ENCODE measurements at regions not wholly inside any gene's neighbourhood (a gene's known extent, or its start where the extent isn't known, plus 50 kb on each side); places are given as distances from the start of the nearest gene placed in this dataset.

DNA sequence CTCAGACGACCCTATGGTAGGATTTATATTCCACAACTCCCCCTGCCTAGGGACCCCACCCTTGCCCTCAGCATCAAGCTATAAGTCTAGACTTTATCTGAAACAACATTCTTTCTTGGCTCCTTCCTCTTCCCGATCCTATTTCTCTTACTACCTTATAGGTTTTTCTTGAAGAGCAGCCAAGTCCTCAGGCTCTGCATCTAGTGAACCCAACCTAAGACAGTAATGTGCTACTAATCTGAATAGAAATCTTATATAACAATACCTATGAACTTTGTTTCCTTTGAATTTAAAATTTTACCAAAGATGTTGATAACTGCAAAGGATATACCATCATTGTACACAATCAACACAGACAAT, 96.7 kb upstream of the BMP4 start:
- Mint-ChIP-seq H3K9me3 (no peaks in the 10 kb centered on the region), H3K4me3 (no peak overlapping the region), H3K36me3 (no peaks in the 10 kb centered on the region), H3K27me3 (no peaks in the 10 kb centered on the region), H3K27ac (no peak overlapping the region), H3K4me1 (no peaks in the 10 kb centered on the region)
- no peak for DNase-seq (ENCODE audit: low spot score in 2 of 2)
- no peak for ATAC-seq (ENCODE audit: low read depth)

DNA sequence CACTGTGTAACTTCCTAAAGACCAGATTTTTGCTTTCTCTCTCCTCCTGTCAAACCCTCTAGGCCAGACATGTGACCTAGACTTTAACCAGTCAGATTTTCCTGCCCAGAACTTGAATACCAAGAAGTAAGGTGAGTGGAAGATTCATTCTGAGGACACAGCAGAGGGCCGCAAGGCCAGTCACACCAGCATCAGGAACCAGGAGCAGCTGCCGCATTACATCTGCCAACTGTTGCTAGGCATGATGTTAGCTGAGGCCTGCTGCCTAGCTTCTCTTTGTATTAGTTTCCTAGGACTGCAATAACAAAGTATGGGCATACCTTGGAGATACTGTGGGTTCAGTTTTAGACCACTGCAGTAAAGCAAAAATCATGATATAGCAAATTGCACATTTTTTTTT, 101.9 kb upstream of the BMP4 start:
- H3K4me1 Mint-ChIP-seq, result no peaks in the 10 kb centered on the region

DNA sequence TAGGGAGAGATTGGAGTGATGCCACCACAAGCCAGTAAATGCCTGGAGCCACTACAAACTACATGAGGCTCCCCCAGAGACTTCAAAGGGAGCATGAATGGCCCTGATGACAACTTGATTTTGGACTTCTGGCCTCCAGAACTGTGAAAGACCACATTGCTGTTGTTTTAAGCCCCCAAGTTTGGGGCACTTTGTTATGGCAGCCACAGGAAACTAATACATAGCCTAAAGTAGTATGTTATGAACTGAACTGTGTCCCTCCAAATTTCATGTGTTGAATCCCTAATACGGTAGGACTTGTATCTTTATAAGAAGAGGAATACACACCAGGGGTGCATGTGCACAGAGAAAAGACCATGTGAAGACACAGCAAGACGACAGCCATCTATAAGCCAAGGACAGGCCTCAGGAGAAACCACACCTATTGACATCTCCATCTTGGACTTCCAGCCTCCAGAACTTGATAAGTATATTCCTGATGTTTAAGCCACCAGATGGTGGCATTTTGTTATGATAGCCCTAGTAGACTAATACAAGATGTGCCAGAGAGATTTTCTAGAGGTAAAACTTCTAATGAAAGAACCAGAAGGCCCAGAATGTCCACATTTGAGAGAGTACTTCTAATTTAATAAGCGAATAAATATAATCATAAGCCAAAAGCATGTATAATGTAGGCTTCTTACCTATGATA, 127.1 kb upstream of the BMP4 start:
- no peaks in the 10 kb centered on the region for H3K9me3 Mint-ChIP-seq
- ATAC-seq (ENCODE audit: low read depth), result no peak
- H3K27me3 Mint-ChIP-seq, result no peaks in the 10 kb centered on the region
- H3K4me1 Mint-ChIP-seq, result no peaks in the 10 kb centered on the region
- H3K36me3 Mint-ChIP-seq, result no peaks in the 10 kb centered on the region
- no peak overlapping the region for H3K27ac Mint-ChIP-seq
- no peak overlapping the region for H3K4me3 Mint-ChIP-seq
- no peak for DNase-seq (ENCODE audit: low spot score in 2 of 2)

More for the DNA sequence above, 101.9 kb upstream of the BMP4 start:
- H3K36me3 Mint-ChIP-seq, result no peaks in the 10 kb centered on the region
- H3K9me3 Mint-ChIP-seq, result no peaks in the 10 kb centered on the region
- H3K27me3 Mint-ChIP-seq, result no peaks in the 10 kb centered on the region
- no peak for ATAC-seq (ENCODE audit: low read depth)
- no peak overlapping the region for H3K4me3 Mint-ChIP-seq
- DNase-seq (ENCODE audit: low spot score in 2 of 2), result no peak
- H3K27ac Mint-ChIP-seq, result no peak overlapping the region

DNA sequence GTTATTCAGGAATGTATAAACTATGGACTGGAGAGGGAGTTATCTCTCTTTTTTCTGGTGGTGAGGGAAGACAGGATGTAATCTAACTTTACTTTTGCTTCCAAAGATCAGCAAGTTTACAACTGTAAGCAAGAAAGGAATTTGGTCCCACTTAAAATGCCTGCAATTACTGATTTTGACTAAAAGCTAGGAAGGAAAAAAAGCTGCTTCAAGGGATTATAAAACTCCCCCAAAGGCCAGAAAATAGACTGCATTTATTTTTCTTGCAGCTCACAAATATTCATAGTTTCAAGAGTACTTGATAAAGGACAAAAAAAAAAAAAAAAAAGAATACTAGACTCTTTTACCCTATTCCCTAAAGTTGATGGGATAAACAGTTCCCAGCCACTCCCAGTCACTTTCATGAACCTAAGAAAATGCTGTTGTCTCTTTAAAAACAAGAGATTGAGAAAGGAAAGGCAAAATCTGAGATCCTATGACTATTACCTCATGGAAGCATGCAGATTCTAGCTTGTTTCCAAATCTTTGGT, 128.7 kb upstream of the BMP4 start:
- H3K27ac Mint-ChIP-seq, result no peak overlapping the region
- peaks cover 2% of the 10 kb centered on the region for H3K27me3 Mint-ChIP-seq
- H3K4me1 Mint-ChIP-seq, result no peaks in the 10 kb centered on the region
- ATAC-seq (ENCODE audit: low read depth) (no peak), DNase-seq (ENCODE audit: low spot score in 2 of 2) (no peak)
- no peak overlapping the region for H3K4me3 Mint-ChIP-seq
- H3K36me3 Mint-ChIP-seq, result no peaks in the 10 kb centered on the region
- no peaks in the 10 kb centered on the region for H3K9me3 Mint-ChIP-seq

DNA sequence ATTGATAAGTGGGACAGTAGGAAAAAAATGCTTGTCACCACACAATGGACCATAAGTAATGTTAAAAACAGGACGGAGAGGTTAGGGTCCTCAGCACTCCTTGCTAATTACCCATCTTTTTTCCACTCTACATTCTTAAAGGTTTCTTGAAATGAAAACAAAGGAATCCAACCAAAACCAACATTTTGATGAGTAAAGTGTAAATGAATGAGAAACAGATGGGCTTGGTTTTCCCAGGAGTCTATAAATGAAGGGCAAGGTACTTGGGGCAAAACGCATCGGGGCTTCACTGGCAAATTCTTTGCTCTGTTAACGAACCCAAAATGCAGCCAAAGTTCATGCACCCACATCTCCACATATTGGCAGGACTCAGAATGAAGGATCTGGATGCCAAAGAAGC, 129.2 kb upstream of the BMP4 start:
- Mint-ChIP-seq H3K27me3 (peaks cover 2% of the 10 kb centered on the region), H3K9me3 (no peaks in the 10 kb centered on the region), H3K36me3 (no peaks in the 10 kb centered on the region), H3K4me1 (no peaks in the 10 kb centered on the region), H3K4me3 (no peak overlapping the region), H3K27ac (no peak overlapping the region)
- ATAC-seq (ENCODE audit: low read depth) (no peak), DNase-seq (ENCODE audit: low spot score in 2 of 2) (no peak)

DNA sequence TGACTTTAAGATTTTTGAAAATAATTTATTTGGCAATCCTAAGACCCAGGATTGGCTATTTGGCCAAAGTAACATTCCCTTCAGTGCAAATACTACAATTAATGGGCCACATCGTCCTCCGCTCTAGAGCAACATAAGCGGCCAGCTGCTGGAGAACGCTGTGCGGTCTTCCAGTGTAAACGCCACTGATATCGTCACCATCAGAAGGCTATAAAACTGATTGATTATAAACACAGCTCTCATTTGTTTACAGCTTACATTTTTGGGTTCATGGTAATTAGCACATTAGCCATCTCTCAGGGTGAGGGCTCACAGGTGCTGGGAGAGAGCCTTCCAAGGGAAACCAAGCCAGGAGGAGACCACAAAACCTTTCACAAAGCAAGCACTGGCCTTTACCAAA, 130.1 kb upstream of the BMP4 start:
- Mint-ChIP-seq H3K4me3 (no peak overlapping the region), H3K27ac (no peak overlapping the region), H3K27me3 (peaks cover 2% of the 10 kb centered on the region), H3K9me3 (no peaks in the 10 kb centered on the region), H3K36me3 (no peaks in the 10 kb centered on the region), H3K4me1 (no peaks in the 10 kb centered on the region)
- ATAC-seq (ENCODE audit: low read depth), result no peak
- DNase-seq (ENCODE audit: low spot score in 2 of 2), result no peak

DNA sequence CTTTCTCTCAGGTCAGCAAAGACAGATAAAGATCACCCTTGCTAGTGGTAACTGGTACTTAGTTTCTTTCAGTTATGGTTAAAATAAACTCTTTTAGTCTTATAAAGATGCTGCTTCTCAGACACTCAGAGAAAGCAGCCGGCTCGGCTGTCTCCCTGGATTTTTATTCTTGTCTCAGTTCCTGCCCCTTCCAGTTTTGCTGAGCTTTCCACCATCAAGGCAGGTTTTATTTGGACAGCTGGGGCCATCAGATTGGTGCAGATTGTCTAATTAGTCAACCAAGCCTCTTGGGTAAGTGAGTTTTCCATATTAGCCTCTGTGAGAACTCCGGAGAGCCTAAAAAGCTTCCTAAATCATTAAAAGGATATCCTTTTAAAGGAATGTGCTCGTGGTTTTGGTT, 130.8 kb upstream of the BMP4 start:
- Mint-ChIP-seq H3K27ac (no peak overlapping the region), H3K36me3 (no peaks in the 10 kb centered on the region), H3K9me3 (no peaks in the 10 kb centered on the region), H3K4me3 (no peak overlapping the region), H3K4me1 (no peaks in the 10 kb centered on the region), H3K27me3 (peaks cover 2% of the 10 kb centered on the region)
- no peak for DNase-seq (ENCODE audit: low spot score in 2 of 2)
- no peak for ATAC-seq (ENCODE audit: low read depth)

DNA sequence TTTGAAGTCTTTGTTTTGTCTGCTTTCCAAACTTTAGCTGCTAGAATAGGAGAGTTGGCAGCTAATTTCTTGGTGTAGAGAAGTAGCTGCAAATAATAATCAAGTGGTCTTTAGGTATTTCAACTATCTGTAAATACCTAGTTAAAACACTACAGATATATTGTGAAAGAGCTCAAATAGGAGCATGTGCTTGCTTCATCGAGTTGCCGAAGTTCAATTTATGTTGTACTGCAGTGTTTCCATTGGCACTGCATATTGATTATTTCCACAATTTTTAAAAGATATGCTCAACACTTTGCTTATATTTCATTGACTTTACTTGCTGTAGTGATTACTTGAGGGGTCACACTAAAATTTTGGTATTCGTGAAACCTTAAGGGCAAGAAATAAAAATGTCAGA, 131.6 kb upstream of the BMP4 start:
- no peak for DNase-seq (ENCODE audit: low spot score in 2 of 2)
- H3K9me3 Mint-ChIP-seq, result no peaks in the 10 kb centered on the region
- H3K27me3 Mint-ChIP-seq, result peaks cover 2% of the 10 kb centered on the region
- no peak overlapping the region for H3K4me3 Mint-ChIP-seq
- no peak overlapping the region for H3K27ac Mint-ChIP-seq
- H3K4me1 Mint-ChIP-seq, result no peaks in the 10 kb centered on the region
- H3K36me3 Mint-ChIP-seq, result no peaks in the 10 kb centered on the region
- no peak for ATAC-seq (ENCODE audit: low read depth)

DNA sequence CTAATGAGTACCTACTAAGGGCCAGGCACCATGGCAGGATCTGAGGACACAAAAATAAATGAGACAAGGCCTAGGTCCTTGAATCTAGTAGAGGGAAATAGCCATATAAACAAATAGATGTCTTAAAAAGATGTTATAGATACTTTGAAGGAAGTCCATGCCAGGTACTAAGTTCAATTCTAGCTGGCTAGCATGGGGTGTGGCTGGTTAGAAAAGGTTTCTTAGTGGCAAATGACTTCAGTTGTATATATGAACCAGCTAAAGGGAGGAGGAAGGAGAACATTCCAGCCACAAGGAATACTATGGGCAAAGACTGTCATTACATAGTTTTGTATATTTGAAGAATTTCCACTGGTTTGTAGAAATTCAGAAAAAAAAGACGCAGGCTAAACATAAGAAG, 133.6 kb upstream of the BMP4 start:
- ATAC-seq (ENCODE audit: low read depth) (no peak), DNase-seq (ENCODE audit: low spot score in 2 of 2) (no peak)
- Mint-ChIP-seq H3K9me3 (peaks cover 4% of the 10 kb centered on the region), H3K27ac (no peak overlapping the region), H3K4me3 (no peak overlapping the region), H3K4me1 (no peaks in the 10 kb centered on the region), H3K27me3 (peaks cover 2% of the 10 kb centered on the region), H3K36me3 (no peaks in the 10 kb centered on the region)

DNA sequence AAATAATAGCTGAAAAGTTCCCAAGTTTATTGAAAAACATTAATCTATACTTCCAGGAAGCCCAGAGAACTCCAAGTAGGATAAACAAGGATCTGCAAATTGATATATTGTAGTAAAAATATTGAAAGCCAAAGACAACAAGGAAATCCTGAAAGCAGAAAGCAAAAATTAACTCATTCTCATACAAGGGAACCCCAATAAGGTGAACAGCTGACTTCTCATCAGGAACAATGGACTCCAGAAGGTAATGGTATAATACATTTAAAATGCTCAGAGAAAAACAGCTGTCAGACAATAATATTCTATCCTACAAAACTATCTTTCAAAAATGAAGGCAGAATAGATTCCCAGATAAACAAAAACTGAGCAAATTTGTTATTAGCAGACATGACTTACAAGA, 138.1 kb upstream of the BMP4 start:
- ATAC-seq (ENCODE audit: low read depth) (no peak), DNase-seq (ENCODE audit: low spot score in 2 of 2) (no peak)
- Mint-ChIP-seq H3K4me3 (no peak overlapping the region), H3K36me3 (no peaks in the 10 kb centered on the region), H3K27ac (no peak overlapping the region), H3K27me3 (no peaks in the 10 kb centered on the region), H3K9me3 (peaks cover 4% of the 10 kb centered on the region), H3K4me1 (no peaks in the 10 kb centered on the region)

DNA sequence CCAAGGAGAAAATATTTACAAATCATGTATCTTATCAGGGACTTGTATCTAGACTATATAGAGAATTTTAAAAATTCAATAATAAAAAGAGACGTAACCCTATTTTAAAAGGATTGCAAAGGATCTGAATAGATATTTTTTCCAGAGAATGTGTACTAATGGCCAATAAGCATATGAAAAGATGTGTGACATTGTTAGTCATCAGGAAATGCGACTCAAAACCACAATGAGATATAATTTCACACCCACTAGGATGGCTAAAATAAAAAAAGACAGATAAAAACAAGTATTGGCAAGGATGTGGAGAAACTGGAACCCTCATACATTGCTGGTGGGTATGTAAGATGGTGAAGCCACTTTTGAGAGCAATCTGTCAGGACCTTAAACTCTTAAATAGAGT, 141.9 kb upstream of the BMP4 start:
- H3K27me3 Mint-ChIP-seq, result no peaks in the 10 kb centered on the region
- peaks cover 3% of the 10 kb centered on the region for H3K9me3 Mint-ChIP-seq
- H3K4me1 Mint-ChIP-seq, result no peaks in the 10 kb centered on the region
- H3K36me3 Mint-ChIP-seq, result no peaks in the 10 kb centered on the region
- H3K4me3 Mint-ChIP-seq, result no peak overlapping the region
- no peak for ATAC-seq (ENCODE audit: low read depth)
- H3K27ac Mint-ChIP-seq, result no peak overlapping the region
- no peak for DNase-seq (ENCODE audit: low spot score in 2 of 2)

DNA sequence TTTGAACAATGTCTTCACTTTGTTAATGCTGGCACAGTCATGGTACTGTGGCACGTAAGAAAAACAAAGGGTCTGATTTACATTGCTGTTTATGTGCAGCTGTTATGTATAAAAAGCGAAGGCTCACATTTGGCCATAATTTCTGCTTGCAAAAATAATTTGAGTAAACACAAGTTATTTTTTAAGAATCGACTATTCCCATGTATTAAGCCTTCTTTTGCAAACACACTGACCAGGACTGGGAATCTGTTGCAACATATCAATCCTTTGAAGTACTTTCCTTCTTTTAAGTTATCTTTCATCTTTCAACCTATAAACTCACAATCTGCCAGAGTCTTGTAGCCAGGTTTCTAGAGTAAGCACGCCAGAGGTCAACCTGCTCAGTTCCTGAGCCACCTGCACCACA, 145.4 kb upstream of the BMP4 start:
- ATAC-seq (ENCODE audit: low read depth) (no peak), DNase-seq (ENCODE audit: low spot score in 2 of 2) (no peak)
- Mint-ChIP-seq H3K4me1 (no peaks in the 10 kb centered on the region), H3K36me3 (no peaks in the 10 kb centered on the region), H3K9me3 (no peaks in the 10 kb centered on the region), H3K27ac (no peak overlapping the region), H3K27me3 (no peaks in the 10 kb centered on the region), H3K4me3 (no peak overlapping the region)

DNA sequence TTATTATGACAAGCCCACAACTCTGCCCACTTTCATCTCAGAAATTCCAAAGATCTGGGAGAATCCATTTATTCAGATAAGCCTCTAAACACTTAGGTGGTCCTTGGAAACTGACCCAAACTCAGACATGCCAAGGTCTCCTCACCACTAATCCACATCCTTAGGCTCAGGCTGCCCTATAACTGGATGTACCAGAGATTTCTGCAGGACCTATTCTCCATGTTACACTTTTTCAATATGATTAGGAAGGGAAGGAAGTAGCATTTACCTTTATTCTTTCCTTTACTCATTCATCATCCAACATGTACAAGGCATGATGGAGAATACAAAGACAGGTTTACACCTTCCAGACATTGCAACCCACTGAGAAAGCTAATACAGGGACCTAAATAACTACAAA, 145.9 kb upstream of the BMP4 start:
- no peaks in the 10 kb centered on the region for H3K4me1 Mint-ChIP-seq
- no peaks in the 10 kb centered on the region for H3K36me3 Mint-ChIP-seq
- H3K27ac Mint-ChIP-seq, result no peak overlapping the region
- H3K4me3 Mint-ChIP-seq, result no peak overlapping the region
- H3K9me3 Mint-ChIP-seq, result no peaks in the 10 kb centered on the region
- H3K27me3 Mint-ChIP-seq, result no peaks in the 10 kb centered on the region
- no peak for DNase-seq (ENCODE audit: low spot score in 2 of 2)
- no peak for ATAC-seq (ENCODE audit: low read depth)

DNA sequence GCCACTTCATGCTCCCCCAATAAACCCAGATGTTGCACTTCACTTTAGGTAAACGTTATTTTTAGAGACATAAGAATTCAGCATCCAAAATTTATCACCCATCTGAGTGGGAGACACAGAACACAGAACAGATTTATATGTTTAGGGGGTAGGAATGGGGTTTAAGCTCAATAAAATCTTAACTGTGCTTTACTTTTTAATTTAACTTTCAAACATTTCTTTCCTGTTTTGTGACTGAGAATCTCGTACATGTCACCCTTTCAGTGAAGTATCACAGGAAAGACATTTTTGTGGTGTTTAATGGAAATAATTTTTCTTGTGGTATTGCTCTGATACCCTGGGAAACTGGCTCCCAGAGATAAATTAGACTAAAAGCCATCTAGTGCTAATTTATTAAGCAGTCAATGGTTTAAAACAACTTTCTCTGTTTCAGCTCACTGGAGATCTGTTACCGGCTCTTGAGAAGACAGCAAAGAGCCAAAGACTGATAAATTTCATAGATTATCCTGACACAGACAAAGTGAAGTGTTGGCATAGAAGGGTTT, 148.0 kb upstream of the BMP4 start:
- Mint-ChIP-seq H3K9me3 (no peaks in the 10 kb centered on the region), H3K36me3 (no peaks in the 10 kb centered on the region), H3K27ac (no peak overlapping the region), H3K27me3 (no peaks in the 10 kb centered on the region), H3K4me3 (no peak overlapping the region), H3K4me1 (no peaks in the 10 kb centered on the region)
- DNase-seq (ENCODE audit: low spot score in 2 of 2), result no peak
- no peak for ATAC-seq (ENCODE audit: low read depth)

DNA sequence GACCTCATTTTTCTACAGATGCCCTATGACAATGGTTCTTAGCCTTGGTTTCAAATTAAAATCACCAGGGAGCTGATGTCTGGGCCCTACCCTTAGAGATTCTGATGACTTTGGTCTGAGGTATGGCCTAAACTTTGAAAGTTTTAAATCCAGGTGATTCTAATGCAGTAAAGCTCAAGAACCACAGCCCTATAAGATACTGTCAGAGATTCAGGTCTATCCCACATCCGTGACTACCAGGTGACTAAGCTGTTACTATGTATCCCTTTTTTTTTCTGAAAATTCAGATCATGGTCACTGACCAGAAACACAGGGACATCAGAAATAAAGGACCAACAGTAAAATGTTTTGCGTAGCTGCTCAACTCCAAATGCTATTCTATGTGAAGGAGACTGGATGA, 148.8 kb upstream of the BMP4 start:
- no peaks in the 10 kb centered on the region for H3K9me3 Mint-ChIP-seq
- no peaks in the 10 kb centered on the region for H3K36me3 Mint-ChIP-seq
- H3K4me3 Mint-ChIP-seq, result no peak overlapping the region
- ATAC-seq (ENCODE audit: low read depth) (no peak), DNase-seq (ENCODE audit: low spot score in 2 of 2) (no peak)
- H3K4me1 Mint-ChIP-seq, result no peaks in the 10 kb centered on the region
- no peak overlapping the region for H3K27ac Mint-ChIP-seq
- H3K27me3 Mint-ChIP-seq, result no peaks in the 10 kb centered on the region
